ENCODE measurements at regions not wholly inside any gene's neighbourhood (a gene's known extent, or its start where the extent isn't known, plus 50 kb on each side); places are given as distances from the start of the nearest gene placed in this dataset.

DNA sequence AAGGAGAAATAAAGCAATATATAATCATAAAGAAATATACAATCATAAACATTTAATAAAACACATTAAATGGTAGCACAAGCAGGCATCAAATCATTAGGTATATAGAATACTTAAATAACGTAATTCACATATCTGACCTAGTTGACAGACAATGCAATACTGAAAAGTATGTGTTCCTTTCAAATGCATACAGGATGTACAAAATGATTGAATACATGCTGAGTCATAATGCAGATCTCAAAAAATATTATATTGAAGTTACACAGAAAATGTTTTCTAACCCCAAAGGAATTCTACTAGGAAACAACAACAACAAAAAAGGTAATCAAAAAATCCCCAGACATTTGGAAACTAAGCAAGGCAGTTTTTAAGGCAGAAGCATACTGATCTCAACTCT is 1072.0 kb upstream of the INTU start:
- no peak overlapping the region for H3K27ac ChIP-seq (ENCODE audit: low read depth, low read length)
- no peak overlapping the region for H3K9ac ChIP-seq (ENCODE audit: low read length)
- no peak overlapping the region for H3K4me2 ChIP-seq (ENCODE audit: low read length)
- H2AFZ ChIP-seq (ENCODE audit: low read depth, low read length) = no peak overlapping the region
- peaks cover 7% of the 10 kb centered on the region for H3K9me3 Mint-ChIP-seq (ENCODE audit: unreplicated experiment)
- no peak overlapping the region for H3K4me3 ChIP-seq (ENCODE audit: insufficient read depth, low read depth, low read length)
- no peak for DNase-seq (ENCODE audit: low read depth)
- no peaks in the 10 kb centered on the region for H3K79me2 ChIP-seq (ENCODE audit: insufficient read depth, low read length)
- H3K36me3 Mint-ChIP-seq (ENCODE audit: low read depth, unreplicated experiment) = no peaks in the 10 kb centered on the region
- H3K27ac Mint-ChIP-seq (ENCODE audit: unreplicated experiment) = no peak overlapping the region
- no peak for FAIRE-seq
- H3K27me3 Mint-ChIP-seq (ENCODE audit: low read depth, unreplicated experiment) = no peaks in the 10 kb centered on the region
- no peaks in the 10 kb centered on the region for H3K27me3 ChIP-seq (ENCODE audit: insufficient read depth, low read length)
- H3K36me3 ChIP-seq (ENCODE audit: insufficient read depth, low read length) = no peaks in the 10 kb centered on the region
- no peak overlapping the region for H3K4me3 Mint-ChIP-seq (ENCODE audit: unreplicated experiment)
- no peaks in the 10 kb centered on the region for H3K4me1 Mint-ChIP-seq (ENCODE audit: low read depth, unreplicated experiment)
- no peaks in the 10 kb centered on the region for H3K9me3 ChIP-seq (ENCODE audit: insufficient read depth, low read depth, low read length)
- H4K20me1 ChIP-seq (ENCODE audit: insufficient read depth, low read length) = no peaks in the 10 kb centered on the region
- no peak for TF ChIP-seq CTCF (IDR thresholded peaks at IDR 0.05; ENCODE audit: insufficient read depth, low read depth, low read length)
- TF ChIP-seq EZH2 (IDR thresholded peaks at IDR 0.05; ENCODE audit: insufficient read depth, low read length) = no peak
- no peaks in the 10 kb centered on the region for H3K4me1 ChIP-seq (ENCODE audit: insufficient read depth, low read length)

DNA sequence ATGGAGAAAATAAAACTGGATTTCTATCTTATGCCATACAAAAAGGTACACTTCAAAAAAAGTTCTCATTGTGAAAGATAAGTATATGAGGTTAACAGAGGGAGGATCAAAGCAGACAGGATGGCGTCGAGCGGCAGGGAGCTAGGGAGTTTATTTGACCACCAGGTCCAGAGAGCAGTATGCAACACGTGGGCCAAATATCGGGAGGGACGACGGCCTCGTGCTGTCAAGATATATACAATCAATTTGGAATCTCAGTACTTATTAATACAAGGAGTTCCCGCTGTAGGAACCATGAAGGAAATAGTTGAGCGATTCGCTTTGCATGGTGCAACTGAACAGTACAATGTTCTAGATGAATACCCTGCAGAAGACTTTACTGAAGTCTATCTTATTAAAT is 1069.4 kb upstream of the INTU start:
- H3K27ac Mint-ChIP-seq (ENCODE audit: unreplicated experiment) = no peak overlapping the region
- Histone ChIP-seq H4K20me1 (ENCODE audit: insufficient read depth, low read length) (no peaks in the 10 kb centered on the region), H3K36me3 (ENCODE audit: insufficient read depth, low read length) (no peaks in the 10 kb centered on the region), H3K4me3 (ENCODE audit: insufficient read depth, low read depth, low read length) (no peak overlapping the region), H2AFZ (ENCODE audit: low read depth, low read length) (no peak overlapping the region), H3K79me2 (ENCODE audit: insufficient read depth, low read length) (no peaks in the 10 kb centered on the region), H3K9me3 (ENCODE audit: insufficient read depth, low read depth, low read length) (no peaks in the 10 kb centered on the region), H3K9ac (ENCODE audit: low read length) (no peak overlapping the region), H3K4me2 (ENCODE audit: low read length) (no peak overlapping the region), H3K4me1 (ENCODE audit: insufficient read depth, low read length) (no peaks in the 10 kb centered on the region), H3K27ac (ENCODE audit: low read depth, low read length) (no peak overlapping the region), H3K27me3 (ENCODE audit: insufficient read depth, low read length) (no peaks in the 10 kb centered on the region)
- no peak overlapping the region for H3K4me3 Mint-ChIP-seq (ENCODE audit: unreplicated experiment)
- FAIRE-seq (no peak), DNase-seq (ENCODE audit: low read depth) (no peak)
- no peaks in the 10 kb centered on the region for H3K4me1 Mint-ChIP-seq (ENCODE audit: low read depth, unreplicated experiment)
- H3K27me3 Mint-ChIP-seq (ENCODE audit: low read depth, unreplicated experiment) = no peaks in the 10 kb centered on the region
- no peak for TF ChIP-seq EZH2 (IDR thresholded peaks at IDR 0.05; ENCODE audit: insufficient read depth, low read length)
- no peak for TF ChIP-seq CTCF (IDR thresholded peaks at IDR 0.05; ENCODE audit: insufficient read depth, low read depth, low read length)
- no peaks in the 10 kb centered on the region for H3K36me3 Mint-ChIP-seq (ENCODE audit: low read depth, unreplicated experiment)
- H3K9me3 Mint-ChIP-seq (ENCODE audit: unreplicated experiment) = no peaks in the 10 kb centered on the region

DNA sequence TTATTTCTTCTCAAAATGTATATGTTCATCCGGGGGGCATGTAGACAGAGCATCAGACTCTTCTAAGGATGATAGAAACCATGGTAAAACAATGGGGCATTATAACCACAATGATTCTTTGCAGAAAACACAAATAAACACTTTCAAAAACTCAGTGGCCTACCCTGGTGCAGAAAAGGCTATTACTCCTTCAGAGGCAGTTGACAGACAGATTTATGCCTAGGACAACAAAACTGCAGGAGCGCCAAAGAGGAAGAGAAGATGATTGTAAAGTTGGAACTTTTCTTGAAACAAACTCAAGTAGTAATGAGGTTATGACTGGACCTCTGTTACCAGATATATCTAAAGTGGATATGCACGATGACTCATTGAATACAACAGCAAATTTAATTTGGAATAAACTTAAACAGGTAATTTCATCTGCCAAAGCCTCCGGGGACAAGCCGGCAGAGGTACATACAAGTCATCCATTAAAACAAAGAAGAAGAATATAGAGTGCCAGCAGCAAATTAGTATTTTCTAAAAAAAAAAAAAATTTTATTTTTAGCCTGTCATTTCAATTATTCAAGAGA is 1068.4 kb upstream of the INTU start:
- H3K4me3 ChIP-seq (ENCODE audit: insufficient read depth, low read depth, low read length) = no peak overlapping the region
- H4K20me1 ChIP-seq (ENCODE audit: insufficient read depth, low read length) = no peaks in the 10 kb centered on the region
- H3K36me3 ChIP-seq (ENCODE audit: insufficient read depth, low read length) = no peaks in the 10 kb centered on the region
- no peaks in the 10 kb centered on the region for H3K36me3 Mint-ChIP-seq (ENCODE audit: low read depth, unreplicated experiment)
- no peaks in the 10 kb centered on the region for H3K4me1 ChIP-seq (ENCODE audit: insufficient read depth, low read length)
- no peak overlapping the region for H3K27ac Mint-ChIP-seq (ENCODE audit: unreplicated experiment)
- H3K4me2 ChIP-seq (ENCODE audit: low read length) = no peak overlapping the region
- no peaks in the 10 kb centered on the region for H3K4me1 Mint-ChIP-seq (ENCODE audit: low read depth, unreplicated experiment)
- H3K27ac ChIP-seq (ENCODE audit: low read depth, low read length) = no peak overlapping the region
- no peaks in the 10 kb centered on the region for H3K79me2 ChIP-seq (ENCODE audit: insufficient read depth, low read length)
- no peak for DNase-seq (ENCODE audit: low read depth)
- no peaks in the 10 kb centered on the region for H3K27me3 ChIP-seq (ENCODE audit: insufficient read depth, low read length)
- no peak overlapping the region for H3K9ac ChIP-seq (ENCODE audit: low read length)
- no peaks in the 10 kb centered on the region for H3K9me3 Mint-ChIP-seq (ENCODE audit: unreplicated experiment)
- H3K9me3 ChIP-seq (ENCODE audit: insufficient read depth, low read depth, low read length) = no peaks in the 10 kb centered on the region
- H2AFZ ChIP-seq (ENCODE audit: low read depth, low read length) = no peak overlapping the region
- TF ChIP-seq CTCF (IDR thresholded peaks at IDR 0.05; ENCODE audit: insufficient read depth, low read depth, low read length) (no peak), EZH2 (IDR thresholded peaks at IDR 0.05; ENCODE audit: insufficient read depth, low read length) (no peak)
- H3K27me3 Mint-ChIP-seq (ENCODE audit: low read depth, unreplicated experiment) = no peaks in the 10 kb centered on the region
- no peak overlapping the region for H3K4me3 Mint-ChIP-seq (ENCODE audit: unreplicated experiment)
- no peak for FAIRE-seq
